ENCODE measurements at regions not wholly inside any gene's neighbourhood (a gene's known extent, or its start where the extent isn't known, plus 50 kb on each side); places are given as distances from the start of the nearest gene placed in this dataset.

DNA sequence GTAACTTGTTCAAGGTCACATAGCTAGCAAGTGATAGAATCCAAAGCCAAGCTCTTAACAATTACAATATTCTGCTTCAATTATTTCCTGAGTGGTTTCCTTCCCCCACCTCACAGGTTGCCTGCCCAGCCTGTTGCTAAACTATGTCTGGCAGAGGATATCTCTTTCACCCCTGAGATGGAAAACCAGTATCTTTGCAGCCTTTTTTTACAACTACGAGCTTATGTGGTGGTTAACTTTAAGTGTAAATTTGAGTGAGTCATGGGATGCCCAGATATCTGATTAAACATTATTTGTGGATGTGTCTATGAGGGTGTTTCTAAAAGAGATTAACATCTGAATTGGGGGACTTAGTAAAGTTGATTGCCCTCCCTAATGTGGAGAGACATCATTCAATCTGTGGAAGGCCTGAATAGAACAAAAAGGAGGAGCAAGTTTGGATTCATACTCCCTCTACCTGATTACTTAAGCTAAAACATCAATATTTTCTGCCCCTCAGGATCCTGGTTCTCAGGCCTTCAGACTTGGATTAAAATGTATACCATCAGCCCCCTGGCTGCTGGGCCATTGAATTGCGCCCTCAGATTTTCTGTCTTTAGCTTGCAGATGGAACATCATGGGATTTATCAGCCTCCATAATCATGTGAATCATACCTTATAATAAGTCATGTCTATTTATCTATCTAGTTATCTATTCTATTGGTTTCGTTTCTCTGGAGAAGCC, 911.9 kb downstream of the METTL15 start:
- Histone ChIP-seq H3K27ac (ENCODE audit: low read depth, low read length) (no peak overlapping the region), H3K4me3 (ENCODE audit: insufficient read depth, low read length, poor library complexity, severe bottlenecking) (no peak overlapping the region), H3K9ac (ENCODE audit: low read length) (no peak overlapping the region), H3K27me3 (ENCODE audit: low read length) (no peaks in the 10 kb centered on the region), H4K20me1 (ENCODE audit: low read depth, low read length) (no peaks in the 10 kb centered on the region), H3K9me2 (replicated peaks; ENCODE audit: insufficient read depth, low read length) (no peaks in the 10 kb centered on the region), H3K9me3 (ENCODE audit: insufficient read depth, low read length) (no peaks in the 10 kb centered on the region), H3K79me2 (ENCODE audit: insufficient read depth, low read length) (no peaks in the 10 kb centered on the region), H3K4me2 (ENCODE audit: low read depth, low read length, poor library complexity, severe bottlenecking) (no peak overlapping the region), H3K36me3 (ENCODE audit: low read length) (no peaks in the 10 kb centered on the region), H3F3A (ENCODE audit: insufficient read depth) (no peaks in the 10 kb centered on the region), H2AFZ (ENCODE audit: low read depth, low read length, severe bottlenecking) (no peak overlapping the region)
- TF ChIP-seq, protein P1, sequence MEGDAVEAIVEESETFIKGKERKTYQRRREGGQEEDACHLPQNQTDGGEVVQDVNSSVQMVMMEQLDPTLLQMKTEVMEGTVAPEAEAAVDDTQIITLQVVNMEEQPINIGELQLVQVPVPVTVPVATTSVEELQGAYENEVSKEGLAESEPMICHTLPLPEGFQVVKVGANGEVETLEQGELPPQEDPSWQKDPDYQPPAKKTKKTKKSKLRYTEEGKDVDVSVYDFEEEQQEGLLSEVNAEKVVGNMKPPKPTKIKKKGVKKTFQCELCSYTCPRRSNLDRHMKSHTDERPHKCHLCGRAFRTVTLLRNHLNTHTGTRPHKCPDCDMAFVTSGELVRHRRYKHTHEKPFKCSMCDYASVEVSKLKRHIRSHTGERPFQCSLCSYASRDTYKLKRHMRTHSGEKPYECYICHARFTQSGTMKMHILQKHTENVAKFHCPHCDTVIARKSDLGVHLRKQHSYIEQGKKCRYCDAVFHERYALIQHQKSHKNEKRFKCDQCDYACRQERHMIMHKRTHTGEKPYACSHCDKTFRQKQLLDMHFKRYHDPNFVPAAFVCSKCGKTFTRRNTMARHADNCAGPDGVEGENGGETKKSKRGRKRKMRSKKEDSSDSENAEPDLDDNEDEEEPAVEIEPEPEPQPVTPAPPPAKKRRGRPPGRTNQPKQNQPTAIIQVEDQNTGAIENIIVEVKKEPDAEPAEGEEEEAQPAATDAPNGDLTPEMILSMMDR (IDR thresholded peaks at IDR 0.05; ENCODE audit: insufficient read depth, low read length, poor library complexity, severe bottlenecking) = no peak
- no peak for TF ChIP-seq EZH2phosphoT487 (conservative IDR thresholded peaks at IDR 0.05; ENCODE audit: low read length)

DNA sequence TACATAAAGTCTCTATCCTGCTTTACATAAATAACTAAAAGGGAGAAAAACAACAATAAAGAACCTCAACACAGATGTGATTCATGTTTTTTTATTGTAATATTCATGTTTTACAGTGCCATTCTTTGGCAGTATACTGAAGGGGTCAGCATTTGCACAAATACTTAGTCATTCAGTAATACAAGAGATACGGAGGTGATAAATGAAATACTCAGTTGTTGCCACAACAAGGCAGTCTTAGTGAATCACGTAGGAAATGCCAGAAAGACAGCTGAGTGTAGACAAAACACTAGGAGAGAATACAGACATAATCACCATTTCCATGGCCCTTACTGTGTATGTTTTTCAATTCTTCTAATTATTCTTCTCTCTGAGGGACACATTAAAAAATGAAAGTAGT, 910.4 kb downstream of the METTL15 start:
- H3K79me2 ChIP-seq (ENCODE audit: insufficient read depth, low read length) = no peaks in the 10 kb centered on the region
- H3K4me2 ChIP-seq (ENCODE audit: low read depth, low read length, poor library complexity, severe bottlenecking) = no peak overlapping the region
- no peaks in the 10 kb centered on the region for H3K9me2 ChIP-seq (replicated peaks; ENCODE audit: insufficient read depth, low read length)
- no peak overlapping the region for H3K27ac ChIP-seq (ENCODE audit: low read depth, low read length)
- no peaks in the 10 kb centered on the region for H4K20me1 ChIP-seq (ENCODE audit: low read depth, low read length)
- no peak overlapping the region for H3K9ac ChIP-seq (ENCODE audit: low read length)
- no peak overlapping the region for H3K4me3 ChIP-seq (ENCODE audit: insufficient read depth, low read length, poor library complexity, severe bottlenecking)
- H3F3A ChIP-seq (ENCODE audit: insufficient read depth) = no peaks in the 10 kb centered on the region
- no peak overlapping the region for H2AFZ ChIP-seq (ENCODE audit: low read depth, low read length, severe bottlenecking)
- no peaks in the 10 kb centered on the region for H3K9me3 ChIP-seq (ENCODE audit: insufficient read depth, low read length)
- no peaks in the 10 kb centered on the region for H3K27me3 ChIP-seq (ENCODE audit: low read length)
- no peaks in the 10 kb centered on the region for H3K36me3 ChIP-seq (ENCODE audit: low read length)
- no peak for TF ChIP-seq EZH2phosphoT487 (conservative IDR thresholded peaks at IDR 0.05; ENCODE audit: low read length)
- TF ChIP-seq, protein P1 (IDR thresholded peaks at IDR 0.05; ENCODE audit: insufficient read depth, low read length, poor library complexity, severe bottlenecking) = no peak

DNA sequence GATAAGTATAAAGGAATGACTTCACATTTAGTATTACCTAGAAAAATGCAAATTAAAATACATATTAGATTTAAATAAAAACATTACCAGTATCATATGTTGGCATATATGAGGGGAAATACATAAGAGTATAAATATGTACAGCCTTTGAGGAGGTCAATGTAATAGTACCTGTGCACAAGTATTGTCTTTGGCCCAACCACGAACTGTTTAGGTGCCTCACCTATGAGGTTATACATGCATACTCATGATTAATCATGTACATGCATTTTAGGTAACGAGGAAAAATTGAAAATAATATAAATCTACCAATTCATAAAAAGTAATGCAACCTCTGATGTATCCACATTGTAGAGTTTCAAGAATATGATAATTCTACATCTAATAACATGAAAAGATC, 909.8 kb downstream of the METTL15 start:
- Histone ChIP-seq H4K20me1 (ENCODE audit: low read depth, low read length) (no peaks in the 10 kb centered on the region), H3K4me2 (ENCODE audit: low read depth, low read length, poor library complexity, severe bottlenecking) (no peak overlapping the region), H3K9me3 (ENCODE audit: insufficient read depth, low read length) (no peaks in the 10 kb centered on the region), H3K27ac (ENCODE audit: low read depth, low read length) (no peak overlapping the region), H2AFZ (ENCODE audit: low read depth, low read length, severe bottlenecking) (no peak overlapping the region), H3K79me2 (ENCODE audit: insufficient read depth, low read length) (no peaks in the 10 kb centered on the region), H3F3A (ENCODE audit: insufficient read depth) (no peaks in the 10 kb centered on the region), H3K9me2 (replicated peaks; ENCODE audit: insufficient read depth, low read length) (no peaks in the 10 kb centered on the region), H3K36me3 (ENCODE audit: low read length) (no peaks in the 10 kb centered on the region), H3K27me3 (ENCODE audit: low read length) (no peaks in the 10 kb centered on the region), H3K4me3 (ENCODE audit: insufficient read depth, low read length, poor library complexity, severe bottlenecking) (no peak overlapping the region), H3K9ac (ENCODE audit: low read length) (no peak overlapping the region)
- TF ChIP-seq, protein P1 (IDR thresholded peaks at IDR 0.05; ENCODE audit: insufficient read depth, low read length, poor library complexity, severe bottlenecking) = no peak
- TF ChIP-seq EZH2phosphoT487 (conservative IDR thresholded peaks at IDR 0.05; ENCODE audit: low read length) = no peak

All from SU-DHL-6 (cell line).